ENCODE measurements at regions not wholly inside any gene's neighbourhood (a gene's known extent, or its start where the extent isn't known, plus 50 kb on each side); places are given as distances from the start of the nearest gene placed in this dataset.

DNA sequence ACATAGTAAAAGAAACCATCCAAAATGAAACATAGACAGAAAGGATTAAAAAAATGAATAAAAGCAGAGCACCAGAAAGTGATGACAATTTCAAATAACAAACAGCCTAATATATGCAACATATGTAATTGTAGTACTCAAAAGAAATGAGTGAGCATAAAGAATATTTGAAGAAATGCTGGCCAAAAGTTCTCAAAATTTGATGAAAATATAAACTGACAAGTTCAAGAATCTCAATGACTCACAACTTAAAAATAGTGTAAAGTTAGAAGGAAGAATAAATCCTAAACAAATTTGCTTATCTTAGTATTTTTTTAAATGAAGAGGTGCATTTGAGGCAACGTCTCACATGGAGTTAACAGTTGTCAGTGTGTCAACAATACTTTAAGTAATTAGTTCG is 498.9 kb downstream of the SLC6A15 start:
- Histone ChIP-seq H3K27me3 (replicated peaks in 1 of 4; ENCODE audit: control insufficient read depth in 3 of 4, extremely low read depth in 1 of 4, insufficient read depth in 3 of 4, low read length in 3 of 4) (no peaks in the 10 kb centered on the region), H3K4me3 (ENCODE audit: extremely low read depth in 1 of 4, insufficient read depth in 2 of 4, low read depth in 3 of 4, low read length in 4 of 4) (no peak overlapping the region), H3K36me3 (ENCODE audit: control insufficient read depth in 2 of 4, insufficient read depth in 4 of 4, low read length in 3 of 4) (no peaks in the 10 kb centered on the region), H3K27ac (ENCODE audit: low read depth, low read length) (no peak overlapping the region), H2BK12ac (ENCODE audit: low read depth, low read length) (no peak overlapping the region), H3K79me2 (ENCODE audit: control insufficient read depth in 1 of 2, insufficient read depth in 2 of 2, low read length in 2 of 2) (no peaks in the 10 kb centered on the region), H3K23ac (ENCODE audit: insufficient read length) (no peak overlapping the region), H3K9me3 (ENCODE audit: insufficient read depth in 2 of 2, low read depth in 1 of 2, low read length in 1 of 2) (no peaks in the 10 kb centered on the region), H3K4me1 (replicated peaks in 1 of 4; ENCODE audit: control insufficient read depth in 3 of 4, insufficient read depth in 4 of 4, low read length in 3 of 4) (no peaks in the 10 kb centered on the region), H3K4me2 (ENCODE audit: insufficient read depth in 1 of 2, low read depth in 2 of 2, low read length in 2 of 2) (no peak overlapping the region), H2BK120ac (replicated peaks; ENCODE audit: low read depth, low read length) (no peak overlapping the region), H3K4ac (replicated peaks; ENCODE audit: insufficient read length, low read depth, low read length) (no peak overlapping the region), H3K18ac (ENCODE audit: extremely low read depth, low read length) (no peak overlapping the region), H2BK5ac (ENCODE audit: low read depth, low read length) (no peak overlapping the region), H2BK15ac (ENCODE audit: low read length) (no peak overlapping the region), H2AK5ac (ENCODE audit: low read depth, low read length) (no peak overlapping the region), H3K79me1 (ENCODE audit: low read depth, low read length) (no peaks in the 10 kb centered on the region), H3K23me2 (ENCODE audit: low read depth, low read length) (no peaks in the 10 kb centered on the region), H3K9ac (replicated peaks in 1 of 4; ENCODE audit: extremely low read depth in 1 of 4, low read depth in 3 of 4, low read length in 3 of 4) (no peak overlapping the region), H3K14ac (ENCODE audit: insufficient read length) (no peak overlapping the region), H3K56ac (replicated peaks; ENCODE audit: insufficient read length, low read depth, low read length) (no peak overlapping the region), H4K8ac (ENCODE audit: extremely low read depth, insufficient read depth, low read length) (no peak overlapping the region), H4K91ac (replicated peaks; ENCODE audit: insufficient read length, low read length) (no peak overlapping the region), H4K5ac (ENCODE audit: insufficient read length, low read depth, low read length) (no peak overlapping the region), H2BK20ac (ENCODE audit: low read length) (no peak overlapping the region), H2AFZ (ENCODE audit: low read length) (no peak overlapping the region), H4K20me1 (replicated peaks in 1 of 2; ENCODE audit: control insufficient read depth in 1 of 2, insufficient read depth in 2 of 2, low read length in 2 of 2) (no peaks in the 10 kb centered on the region)
- 80% methylated on average over 2 of the region's 2 CpGs; no CpG with 5 or more reads in 1 of the 2 experiments for WGBS, 2 experiments (ENCODE audit: extremely low coverage in 1 of 2, insufficient coverage in 1 of 2, insufficient read length in 1 of 2, insufficient replicate concordance in 2 of 2, low coverage in 1 of 2, low lambda C conversion rate in 2 of 2, missing lambda C conversion rate in 1 of 2)
- ChIA-PET POLR2A (ENCODE audit: partially characterized antibody) (no interaction called here), CTCF (ENCODE audit: partially characterized antibody) (no interaction called here)
- FAIRE-seq (no peak), DNase-seq (ENCODE audit: low read depth in 1 of 2, low spot score in 2 of 2) (no peak)
- TF ChIP-seq TAF1 (IDR thresholded peaks at IDR 0.05; ENCODE audit: low read depth, low read length) (no peak), CBX5 (IDR thresholded peaks at IDR 0.05; ENCODE audit: low read depth, low read length) (no peak), NRF1 (IDR thresholded peaks at IDR 0.05; ENCODE audit: low read depth, low read length) (no peak), JUN (IDR thresholded peaks at IDR 0.05; ENCODE audit: low read depth, low read length) (no peak), EGR1 (IDR thresholded peaks at IDR 0.05; ENCODE audit: borderline replicate concordance, low read depth, low read length) (no peak)

Measured in H1 (cell line).